NOMO-1 (cell line): ENCODE measurements at regions not wholly inside any gene's neighbourhood (a gene's known extent, or its start where the extent isn't known, plus 50 kb on each side); places are given as distances from the start of the nearest gene placed in this dataset.
"Not testable (repeated sequence)": the region's sequence is repeated elsewhere in the genome, so short reads cannot be mapped to it uniquely, and the experiment has no call there.

Source experiments
- DNase-seq, 2 experiments: peaks; one replicate each; lab custom pipeline; 2025; ENCODE audit not compliant: unreplicated experiment in 2 of 2; lab: John Stamatoyannopoulos, UW

GRCh38 chr10:63675171-63675570 lies 154.0 kb downstream of the REEP3 start:
- DNase-seq: no peak

DNA sequence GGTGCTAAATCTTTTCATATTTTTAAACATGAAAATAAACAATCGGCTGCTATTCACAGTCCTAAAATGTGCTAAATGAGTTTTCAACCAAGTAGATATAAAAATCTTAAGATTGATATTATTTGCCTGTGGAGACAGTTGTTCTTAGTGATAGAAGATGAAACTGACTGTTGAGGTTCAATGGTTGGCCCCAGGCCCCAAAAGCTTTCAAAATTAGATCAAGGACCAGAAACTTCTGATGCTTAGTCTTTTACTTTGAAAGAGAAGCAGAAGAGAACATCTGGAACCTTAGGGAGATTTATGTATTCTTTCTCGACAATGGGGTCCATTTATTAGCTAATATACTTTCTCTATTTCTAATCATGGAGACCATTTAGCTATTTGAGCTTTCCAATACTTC lies 155.8 kb downstream of the REEP3 start:
- no peak for DNase-seq

DNA sequence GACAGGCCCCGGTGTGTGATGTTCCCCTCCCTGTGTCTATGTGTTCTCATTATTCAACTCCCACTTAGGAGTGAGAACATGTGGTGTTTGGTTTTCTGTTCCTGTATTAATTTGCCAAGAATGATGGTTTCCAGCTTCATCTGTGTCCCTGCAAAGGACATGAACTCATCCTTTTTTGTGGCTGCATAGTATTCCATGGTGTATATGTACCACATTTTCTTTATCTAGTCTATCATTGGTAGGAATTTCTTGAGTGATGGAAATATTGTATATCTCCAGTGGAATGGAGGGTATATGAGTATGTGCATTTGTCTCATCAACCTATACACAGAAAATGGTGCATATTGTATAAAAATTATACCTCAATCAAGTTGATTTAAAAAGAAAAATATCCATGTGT lies 159.3 kb downstream of the REEP3 start:
- not testable (repeated sequence) for DNase-seq

- no peak for DNase-seq
These were observed 160.9 kb downstream of the REEP3 start for GRCh38 chr10:63681993-63682697.

DNA sequence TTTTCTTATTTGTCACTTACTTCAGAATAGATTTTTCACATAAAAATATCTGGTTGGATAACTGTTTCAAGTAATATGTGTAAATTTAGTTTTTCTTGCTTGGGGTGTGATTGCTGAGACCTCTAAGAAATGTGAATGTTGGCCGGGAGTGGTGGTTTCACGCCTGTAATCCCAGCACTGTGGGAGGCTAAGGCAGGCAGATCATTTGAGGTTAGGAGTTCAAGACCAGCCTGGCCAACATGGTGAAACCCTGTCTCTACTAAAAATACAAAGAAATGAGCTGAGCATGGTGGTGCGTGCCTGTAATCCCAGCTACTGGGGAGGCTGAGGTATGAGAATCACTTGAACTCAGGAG lies 161.5 kb downstream of the REEP3 start:
- not testable (repeated sequence) for DNase-seq

DNA sequence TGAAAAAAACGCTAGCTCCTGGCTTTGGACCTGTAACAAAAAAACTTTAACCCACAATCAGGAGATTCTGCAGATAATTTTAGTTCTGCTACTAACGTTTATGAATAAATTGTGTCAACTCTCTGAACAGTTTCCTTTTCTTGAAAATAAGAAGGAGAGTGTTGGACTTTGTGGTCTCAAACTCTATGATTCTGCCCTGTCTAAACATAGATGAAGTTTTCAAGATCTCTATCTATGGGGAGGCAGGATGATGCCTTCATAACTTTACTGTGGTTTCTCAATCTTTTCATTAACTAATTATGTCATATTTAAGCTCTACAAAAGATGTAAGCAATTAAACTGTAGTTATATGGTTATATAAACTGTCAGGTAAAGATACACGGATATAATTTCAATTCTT lies 162.0 kb downstream of the REEP3 start:
- no peak for DNase-seq

GRCh38 chr10:63683686-63684085 lies 162.5 kb downstream of the REEP3 start:
- no peak for DNase-seq

DNA sequence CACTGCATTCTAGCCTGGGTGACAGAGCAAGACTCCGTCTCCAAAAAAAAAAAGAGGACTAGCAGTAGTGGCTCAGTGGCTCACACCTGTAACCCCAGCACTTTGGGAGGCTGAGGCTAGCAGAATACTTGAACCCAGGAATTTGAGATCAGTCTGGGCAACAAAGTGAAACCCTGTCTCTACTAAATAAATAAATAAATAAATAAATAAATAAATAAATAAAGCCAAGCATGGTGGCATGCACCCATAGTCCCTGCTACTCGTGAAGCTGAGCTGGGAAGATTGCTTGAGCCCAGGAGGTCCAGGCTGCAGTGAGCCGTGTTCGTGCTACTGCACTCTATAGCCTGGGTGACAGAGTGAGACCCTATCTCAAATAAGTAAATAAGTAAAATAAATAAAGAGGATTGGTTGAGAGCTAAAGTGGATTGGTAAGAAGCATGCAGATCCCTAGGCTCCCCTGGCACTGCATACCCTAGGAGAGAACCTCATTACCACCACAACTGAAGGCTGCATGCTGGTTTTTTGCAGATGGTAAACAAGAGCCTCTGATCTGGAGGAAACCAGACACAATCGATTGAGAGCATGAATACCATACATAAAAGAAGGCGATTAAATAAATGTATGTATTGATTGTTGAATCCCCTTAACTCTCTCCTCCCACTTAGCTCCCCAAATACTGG lies 163.2 kb downstream of the REEP3 start:
- DNase-seq: no peak

DNA sequence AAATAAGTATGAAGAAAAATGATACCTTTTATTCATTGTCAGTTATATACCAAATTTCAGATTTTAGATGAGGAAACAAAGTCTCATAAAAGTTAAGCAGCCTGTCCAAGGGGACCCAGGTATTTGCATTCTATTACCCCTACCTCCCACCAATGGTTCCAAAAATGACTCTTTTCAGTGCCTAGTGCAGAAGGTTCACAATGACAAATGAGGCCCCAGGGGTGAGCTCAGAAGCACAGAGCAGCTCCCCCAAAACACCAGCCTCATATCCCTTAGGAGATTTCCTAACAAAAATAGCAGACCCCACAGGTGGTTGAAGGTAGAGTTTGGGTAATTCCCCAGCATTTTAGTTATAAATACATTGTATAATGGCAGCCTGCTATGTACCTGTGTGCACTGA lies 168.6 kb downstream of the REEP3 start:
- no peak for DNase-seq

DNA sequence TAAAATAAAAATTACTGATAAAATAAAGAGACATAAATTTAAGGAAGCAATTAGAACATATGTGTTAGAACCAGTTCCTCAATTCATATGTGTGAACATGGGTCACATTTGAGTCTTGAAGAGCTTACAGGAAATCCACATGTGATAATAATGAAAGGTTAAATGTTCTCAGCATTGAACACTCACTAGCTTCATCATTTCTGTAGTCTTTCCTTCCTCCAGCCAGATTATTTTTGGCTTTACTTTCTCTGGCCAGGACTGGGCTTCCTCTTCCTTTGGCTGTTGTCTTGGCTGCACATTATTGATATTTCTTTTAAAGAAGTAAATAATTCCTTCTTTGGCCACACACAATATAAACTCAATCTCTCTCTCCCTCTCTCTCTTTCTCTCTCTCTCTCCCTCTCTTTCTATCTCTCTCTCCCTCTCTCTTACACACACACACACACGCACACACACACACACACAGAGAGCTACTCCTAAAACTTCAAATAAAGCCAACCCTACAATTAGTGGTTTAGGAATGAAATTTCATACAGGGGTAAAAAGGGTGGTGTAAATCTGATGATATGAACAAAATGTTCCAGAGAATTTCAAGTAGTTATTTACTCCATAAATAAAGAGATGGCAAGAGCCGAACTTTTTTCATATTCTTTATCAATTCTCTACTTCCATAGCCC lies 171.2 kb downstream of the REEP3 start:
- peak in 1 of 2 experiments; percentile 50 for DNase-seq

GRCh38 chr10:63693021-63693420 lies 171.8 kb downstream of the REEP3 start:
- not testable (repeated sequence) for DNase-seq

DNA sequence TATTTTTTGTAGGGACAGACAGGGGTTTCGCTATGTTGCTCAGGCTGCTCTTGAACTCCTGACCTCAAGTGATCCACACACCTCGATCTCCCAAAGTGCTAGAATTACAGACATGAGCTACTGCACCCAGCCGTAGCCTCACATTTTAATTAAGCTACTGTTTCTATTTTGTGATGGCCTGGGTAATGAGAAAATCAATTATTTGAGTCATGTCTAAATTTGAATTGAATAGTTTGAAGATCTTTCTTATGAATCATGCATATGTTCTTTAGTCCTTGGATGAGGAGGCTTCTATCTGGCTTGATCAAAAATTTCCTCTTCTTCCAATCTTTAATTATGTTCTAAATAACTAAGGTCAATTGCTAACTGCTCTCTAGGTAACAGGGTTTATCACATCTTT lies 175.0 kb downstream of the REEP3 start:
- no peak for DNase-seq

DNA sequence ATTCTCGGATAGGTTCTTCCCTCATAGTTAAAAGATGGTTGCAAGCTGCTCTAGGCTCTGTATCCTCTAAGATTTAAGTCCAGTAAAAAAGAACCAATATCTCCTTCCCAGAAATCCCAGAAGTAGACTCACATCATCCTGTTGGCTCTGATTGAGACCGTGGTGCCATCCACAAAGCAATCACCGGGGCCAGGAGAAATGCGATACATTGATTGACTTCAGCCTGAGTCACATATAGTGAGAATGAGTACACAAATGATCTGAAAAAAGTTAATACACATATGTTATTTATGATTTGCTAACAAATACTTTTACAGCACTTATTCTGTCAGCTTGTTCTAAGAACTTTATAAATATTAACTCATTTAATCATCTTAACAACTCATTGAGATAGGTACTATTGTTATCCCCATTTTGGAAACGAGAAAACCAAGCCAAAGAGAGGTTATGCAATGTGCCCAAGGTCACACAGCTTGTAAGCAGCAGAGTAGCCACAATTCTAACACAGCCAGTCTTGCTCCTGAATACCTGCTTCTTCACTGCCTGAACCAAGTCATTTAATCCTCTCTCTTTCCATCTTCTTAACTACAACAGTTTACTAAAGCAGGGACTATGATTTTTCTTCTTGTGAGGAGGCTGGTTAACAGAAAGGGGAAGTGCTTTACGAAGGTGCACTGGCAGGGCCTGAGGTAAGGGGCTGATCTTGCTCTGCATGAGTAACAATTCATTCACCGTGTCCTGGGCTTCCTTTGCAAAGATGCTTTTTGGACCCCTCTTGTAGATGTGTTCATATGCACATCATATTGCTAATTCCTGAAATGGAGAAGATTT lies 177.0 kb downstream of the REEP3 start:
- DNase-seq: peak in 1 of 2 experiments; percentile 58

DNA sequence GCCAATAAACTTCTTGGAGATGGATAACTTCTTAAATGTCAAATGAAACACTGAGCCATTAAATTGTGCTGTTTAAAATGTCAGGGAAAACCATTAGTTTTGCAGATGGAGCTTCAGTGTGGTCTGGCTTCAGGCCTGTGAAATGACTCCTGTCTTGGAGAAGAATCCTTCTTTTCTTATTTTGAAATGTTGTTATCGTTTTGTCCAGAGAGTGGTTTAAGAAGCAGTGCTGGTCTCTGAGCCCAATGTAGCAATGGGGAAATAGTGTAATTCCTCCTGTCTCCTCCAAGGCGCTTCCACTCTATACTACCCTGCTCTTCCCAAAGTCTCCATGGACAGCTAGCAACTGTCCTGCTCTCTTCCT lies 177.6 kb downstream of the REEP3 start:
- no peak for DNase-seq

DNA sequence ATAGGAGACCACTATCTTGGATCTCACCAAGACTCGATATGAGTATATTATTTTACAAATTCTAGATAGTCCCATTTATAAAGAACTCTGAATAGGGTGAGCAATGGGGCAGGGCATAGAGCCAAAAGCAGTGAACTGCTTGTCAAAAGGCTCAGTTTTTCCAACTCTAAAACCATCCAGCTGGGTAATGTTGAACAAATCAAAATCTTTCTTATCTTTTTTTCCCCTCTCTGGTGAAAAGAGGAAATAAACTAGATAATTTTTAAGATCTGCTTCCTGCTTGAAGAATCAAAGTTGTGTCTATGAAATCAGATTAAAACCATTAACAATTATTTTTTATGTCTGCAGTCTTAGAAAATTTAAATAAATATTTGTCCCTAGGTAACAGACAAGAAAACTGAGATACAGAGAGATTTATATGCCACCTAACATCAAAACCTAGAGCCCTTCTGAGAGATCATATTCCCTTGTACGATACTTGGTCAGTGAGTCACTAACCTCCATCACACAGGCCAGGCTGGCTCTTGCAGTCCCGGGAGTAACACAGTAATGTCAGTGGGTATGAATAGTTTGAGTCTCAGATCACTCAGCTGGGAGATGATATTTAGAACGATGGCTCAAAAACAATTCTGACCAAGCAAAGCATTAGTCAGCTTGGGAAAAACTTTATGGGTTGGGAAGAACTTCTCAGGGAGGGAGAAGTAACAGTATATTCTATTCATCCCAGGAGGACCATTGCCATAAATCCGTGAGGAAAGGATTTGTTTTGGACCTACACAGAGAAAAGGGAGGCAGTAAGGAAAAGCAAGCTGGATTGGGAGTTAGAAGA lies 178.8 kb downstream of the REEP3 start:
- DNase-seq: no peak

DNA sequence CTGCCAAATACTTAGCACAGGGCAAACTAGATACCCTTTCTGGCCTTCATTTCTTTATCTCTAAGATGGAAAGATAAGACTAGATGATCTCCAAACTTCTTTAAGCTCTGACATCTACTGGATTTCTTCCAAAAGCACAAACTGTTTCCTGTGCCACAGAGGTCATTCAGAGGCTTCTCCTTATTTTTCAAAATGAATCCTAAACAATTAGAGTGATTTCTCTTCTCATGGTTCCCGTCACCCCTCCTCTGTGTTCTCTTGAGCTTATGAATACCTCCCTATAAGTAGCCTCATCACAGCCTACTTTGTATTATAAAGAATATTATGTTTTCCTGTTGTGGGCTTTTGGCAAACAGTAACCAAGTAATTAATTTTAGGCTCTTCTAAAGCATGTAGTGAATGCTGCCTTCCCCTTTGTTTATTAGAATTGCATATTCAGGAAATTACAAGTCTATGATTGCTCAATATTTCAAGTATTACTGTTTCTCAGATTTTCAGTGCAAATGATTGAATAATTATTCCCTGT lies 179.5 kb downstream of the REEP3 start:
- DNase-seq: peak in 1 of 2 experiments; percentile 49

DNA sequence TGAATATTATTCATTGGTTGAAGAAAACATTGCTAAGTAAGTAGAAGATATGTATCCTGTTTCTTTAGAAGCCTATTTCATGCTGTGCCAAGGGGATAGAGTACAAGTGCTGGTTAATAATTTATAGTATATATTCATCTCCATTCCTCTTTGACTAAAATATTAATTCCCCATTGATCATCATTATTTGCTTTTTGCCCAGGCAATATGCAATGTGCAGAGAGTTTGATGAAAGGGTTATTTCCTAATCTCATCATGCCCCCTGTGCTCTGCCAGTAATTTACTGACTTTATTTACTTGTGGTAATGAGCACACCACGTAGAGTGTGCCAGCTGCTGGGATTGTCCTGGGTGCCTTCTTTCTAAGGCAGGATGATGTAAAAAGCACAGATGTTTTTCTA lies 180.9 kb downstream of the REEP3 start:
- DNase-seq: no peak

GRCh38 chr10:63703113-63703670 lies 182.0 kb downstream of the REEP3 start:
- DNase-seq: peak; percentile 86 to 100

- no peak for DNase-seq
These were observed 182.6 kb downstream of the REEP3 start for GRCh38 chr10:63703740-63704345.
